Duodenal mucosa (tissue), 2 donors: ENCODE measurements at regions not wholly inside any gene's neighbourhood (a gene's known extent, or its start where the extent isn't known, plus 50 kb on each side); places are given as distances from the start of the nearest gene placed in this dataset.

Experiments used
- H3K27ac ChIP-seq: one replicate; pipeline ENCODE4 v1.7.0; 2013; ENCODE audit warnings: low read depth, low read length
- H3K27me3 ChIP-seq, 2 donors: one replicate each; pipeline ENCODE4 v1.7.0; 2013; ENCODE audit warnings: low read length in 2 of 2, control low read depth in 1 of 2; ENCODE audit not compliant: insufficient read depth in 2 of 2, control insufficient read depth in 1 of 2
- H3K36me3 ChIP-seq, 2 donors: one replicate each; pipeline ENCODE4 v1.7.0; 2013; ENCODE audit warnings: low read length in 2 of 2, control low read depth in 1 of 2; ENCODE audit not compliant: insufficient read depth in 2 of 2, control insufficient read depth in 1 of 2
- H3K4me1 ChIP-seq, 2 donors: one replicate each; pipeline ENCODE4 v1.7.0; 2013; ENCODE audit warnings: low read length in 2 of 2, control low read depth in 1 of 2; ENCODE audit not compliant: insufficient read depth in 2 of 2, control insufficient read depth in 1 of 2
- H3K4me3 ChIP-seq, 2 donors: one replicate each; pipeline ENCODE4 v1.7.0; 2013; ENCODE audit warnings: low read length in 2 of 2, low read depth in 1 of 2
- H3K9ac ChIP-seq, 2 donors: one replicate each; pipeline ENCODE4 v1.7.0; 2013; ENCODE audit warnings: low read length in 2 of 2, low read depth in 1 of 2
- H3K9me3 ChIP-seq, 2 donors: one replicate each; pipeline ENCODE4 v1.7.0; 2013; ENCODE audit warnings: low read length in 2 of 2, control low read depth in 1 of 2; ENCODE audit not compliant: control insufficient read depth in 1 of 2

DNA sequence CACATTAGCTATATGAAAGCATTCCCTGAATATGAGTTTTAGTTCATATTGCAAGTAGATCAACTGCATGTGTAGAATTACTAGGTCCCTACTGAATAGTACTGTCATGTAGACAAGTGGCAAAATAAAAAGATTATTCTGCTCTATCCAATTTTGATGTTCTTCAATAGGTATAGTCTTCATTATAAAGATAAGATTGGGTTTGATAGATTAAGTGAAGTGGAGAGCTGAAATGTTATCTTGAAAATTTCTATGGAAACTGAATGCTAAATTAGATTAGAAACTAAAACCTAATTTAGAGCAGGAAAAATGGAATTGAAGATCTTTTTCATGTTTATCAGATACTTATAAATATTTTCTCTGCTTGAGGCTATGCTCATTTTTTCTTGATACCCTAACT, 1610.0 kb downstream of the BRINP3 start:
- H3K27ac ChIP-seq: no peak overlapping the region

DNA sequence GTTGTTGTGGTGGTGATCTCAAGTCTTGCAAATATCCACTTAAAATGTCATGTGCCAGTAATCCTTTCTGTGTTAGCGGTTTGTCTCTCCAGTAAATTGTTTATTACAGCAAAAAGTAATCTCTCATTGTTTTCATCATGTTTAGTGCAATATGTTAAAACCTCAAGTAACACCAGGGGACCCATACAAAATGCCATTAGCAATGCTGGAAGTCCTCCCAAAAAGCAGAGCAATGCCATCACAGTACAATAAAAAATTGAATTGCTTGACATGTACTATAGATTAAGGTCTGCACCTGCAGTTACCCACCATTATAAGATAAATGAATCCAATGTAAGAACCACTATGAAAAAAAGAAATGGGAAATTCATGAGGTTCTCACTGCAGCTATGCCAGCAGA, 1606.5 kb downstream of the BRINP3 start:
- Histone ChIP-seq H3K9me3 (no peaks in the 10 kb centered on the region), H3K9ac (no peak overlapping the region), H3K27me3 (no peaks in the 10 kb centered on the region), H3K27ac (no peak overlapping the region), H3K36me3 (no peaks in the 10 kb centered on the region), H3K4me3 (no peak overlapping the region), H3K4me1 (no peaks in the 10 kb centered on the region)

More for the DNA sequence above, 1610.0 kb downstream of the BRINP3 start:
- no peak overlapping the region for H3K4me3 ChIP-seq
- no peaks in the 10 kb centered on the region for H3K36me3 ChIP-seq
- H3K27me3 ChIP-seq: no peaks in the 10 kb centered on the region
- H3K9ac ChIP-seq: no peak overlapping the region
- H3K4me1 ChIP-seq: no peaks in the 10 kb centered on the region
- H3K9me3 ChIP-seq: no peaks in the 10 kb centered on the region

DNA sequence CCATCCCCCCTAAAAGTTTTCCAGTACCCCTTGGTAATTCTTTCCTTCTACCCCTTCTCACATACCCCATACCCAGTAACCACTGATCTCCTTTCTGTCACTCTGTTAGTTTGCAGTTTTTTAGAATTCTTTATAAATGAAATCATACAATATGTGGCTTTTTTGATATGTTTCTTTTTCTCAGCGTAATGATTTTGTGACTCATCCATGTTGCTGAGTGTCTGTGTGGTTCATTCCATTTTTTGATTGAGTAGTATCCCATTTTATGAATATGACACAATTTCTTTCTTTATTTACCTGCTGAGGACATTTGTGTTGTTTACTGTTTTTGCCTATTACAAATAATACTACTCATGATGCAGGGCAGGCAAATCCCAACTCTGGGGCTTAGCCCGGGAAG, 1605.3 kb downstream of the BRINP3 start:
- Histone ChIP-seq H3K27me3 (no peaks in the 10 kb centered on the region), H3K36me3 (no peaks in the 10 kb centered on the region), H3K4me1 (no peaks in the 10 kb centered on the region), H3K27ac (no peak overlapping the region), H3K9ac (no peak overlapping the region), H3K4me3 (no peak overlapping the region), H3K9me3 (no peaks in the 10 kb centered on the region)

DNA sequence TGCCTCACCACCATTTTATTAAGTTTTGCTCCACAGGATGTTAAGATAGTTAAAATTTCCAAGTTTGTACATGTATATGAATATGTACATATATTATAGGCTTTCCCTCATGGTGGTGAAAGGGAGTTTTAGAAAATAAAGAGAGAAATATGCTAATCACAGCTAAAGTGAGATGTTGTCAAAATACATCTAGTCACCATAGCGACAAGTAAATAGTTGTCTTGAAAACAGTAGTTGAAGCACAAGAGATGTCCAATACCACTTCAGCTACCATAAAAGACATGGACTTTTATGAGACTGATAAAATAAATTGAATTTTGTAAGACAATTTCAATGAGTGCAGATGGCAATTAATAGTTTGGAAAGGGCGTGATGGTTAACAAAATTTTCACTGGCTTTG, 1600.0 kb downstream of the BRINP3 start:
- Histone ChIP-seq H3K27ac (no peak overlapping the region), H3K9me3 (no peaks in the 10 kb centered on the region), H3K36me3 (no peaks in the 10 kb centered on the region), H3K27me3 (no peaks in the 10 kb centered on the region), H3K9ac (no peak overlapping the region), H3K4me1 (no peaks in the 10 kb centered on the region), H3K4me3 (no peak overlapping the region)

DNA sequence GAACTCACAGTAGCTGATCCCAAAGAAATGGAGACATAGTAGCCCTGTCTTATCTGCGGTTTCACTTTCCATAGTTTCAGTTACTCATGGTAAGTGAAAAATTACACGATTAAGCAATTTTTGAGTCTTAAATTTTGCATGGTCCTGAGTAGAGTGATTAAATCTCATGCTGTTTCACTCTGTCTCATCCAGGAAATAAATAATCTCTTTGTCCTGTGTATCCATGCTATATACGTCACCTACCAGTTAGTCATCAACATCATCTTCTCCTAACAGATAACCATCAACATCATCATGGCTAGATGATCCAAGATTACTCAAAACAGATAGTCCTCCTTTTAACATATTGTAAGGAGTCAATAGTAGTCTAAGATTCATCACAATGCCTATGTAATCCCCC, 1589.3 kb downstream of the BRINP3 start:
- no peaks in the 10 kb centered on the region for H3K4me1 ChIP-seq
- no peak overlapping the region for H3K27ac ChIP-seq
- H3K4me3 ChIP-seq: no peak overlapping the region
- no peaks in the 10 kb centered on the region for H3K27me3 ChIP-seq
- no peak overlapping the region for H3K9ac ChIP-seq
- H3K36me3 ChIP-seq: no peaks in the 10 kb centered on the region
- peaks cover 0 to 13% of the 10 kb centered on the region in 2 donors for H3K9me3 ChIP-seq

DNA sequence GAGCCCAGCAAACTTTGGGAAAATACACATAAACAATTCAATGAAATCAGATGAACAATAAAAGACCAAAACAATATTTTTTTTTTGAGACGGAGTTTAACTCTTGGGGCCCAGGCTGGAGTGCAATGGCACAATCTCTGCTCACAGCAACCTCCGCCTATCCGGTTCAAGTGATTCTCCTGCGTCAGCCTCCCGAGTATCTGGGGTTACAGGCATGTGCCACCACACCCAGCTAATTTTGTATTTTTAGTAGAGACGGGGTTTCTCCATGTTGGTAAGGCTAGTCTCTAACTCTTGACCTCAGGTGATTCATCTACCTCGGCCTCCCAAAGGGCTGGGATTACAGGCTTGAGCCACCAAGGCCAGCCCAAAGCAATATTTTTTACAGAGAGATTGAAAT, 1588.5 kb downstream of the BRINP3 start:
- Histone ChIP-seq H3K4me1 (no peaks in the 10 kb centered on the region), H3K27me3 (no peaks in the 10 kb centered on the region), H3K36me3 (no peaks in the 10 kb centered on the region), H3K27ac (no peak overlapping the region), H3K4me3 (no peak overlapping the region), H3K9ac (no peak overlapping the region), H3K9me3 (peaks cover 0 to 13% of the 10 kb centered on the region in 2 donors)

DNA sequence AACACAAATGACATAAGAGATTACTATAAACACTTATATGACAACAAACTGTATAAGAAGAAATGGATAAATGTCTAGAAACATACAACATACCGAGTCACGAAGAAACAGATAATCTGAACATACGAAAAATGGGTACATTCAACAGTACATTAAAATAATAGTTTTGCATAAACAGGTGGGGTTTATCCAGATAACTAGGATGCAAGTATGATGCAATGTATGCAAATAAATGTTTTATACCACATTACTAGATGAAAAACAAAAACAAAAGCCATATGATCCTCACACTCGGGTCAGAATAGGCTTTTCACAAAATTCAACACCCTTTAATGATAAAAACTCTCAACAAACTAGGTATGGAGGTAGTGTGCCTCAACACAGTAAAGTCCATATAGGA, 1585.7 kb downstream of the BRINP3 start:
- Histone ChIP-seq H3K4me3 (no peak overlapping the region), H3K9me3 (peaks cover 0 to 13% of the 10 kb centered on the region in 2 donors), H3K27me3 (no peaks in the 10 kb centered on the region), H3K27ac (no peak overlapping the region), H3K9ac (no peak overlapping the region), H3K4me1 (no peaks in the 10 kb centered on the region), H3K36me3 (no peaks in the 10 kb centered on the region)

DNA sequence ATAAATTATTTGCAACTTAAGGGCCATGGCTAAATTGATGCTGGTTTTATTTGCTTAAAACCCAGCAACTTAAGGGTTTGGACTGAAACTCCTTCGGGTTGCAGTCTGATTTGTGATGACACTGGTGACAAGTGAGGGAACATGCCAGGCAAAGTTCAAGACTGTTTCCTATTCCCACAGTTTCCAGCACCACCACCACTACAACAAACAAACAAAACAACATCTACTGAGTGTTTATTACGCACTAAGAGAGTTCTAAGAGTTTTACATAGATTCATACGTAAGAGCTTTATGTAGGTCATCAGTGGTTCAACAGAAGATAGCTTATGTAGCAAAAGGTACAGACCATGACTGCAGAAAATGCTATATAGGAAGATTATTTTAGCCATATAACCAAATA, 1582.1 kb downstream of the BRINP3 start:
- Histone ChIP-seq H3K27ac (no peak overlapping the region), H3K27me3 (no peaks in the 10 kb centered on the region), H3K9ac (no peak overlapping the region), H3K36me3 (no peaks in the 10 kb centered on the region), H3K4me1 (no peaks in the 10 kb centered on the region), H3K9me3 (no peaks in the 10 kb centered on the region), H3K4me3 (no peak overlapping the region)

DNA sequence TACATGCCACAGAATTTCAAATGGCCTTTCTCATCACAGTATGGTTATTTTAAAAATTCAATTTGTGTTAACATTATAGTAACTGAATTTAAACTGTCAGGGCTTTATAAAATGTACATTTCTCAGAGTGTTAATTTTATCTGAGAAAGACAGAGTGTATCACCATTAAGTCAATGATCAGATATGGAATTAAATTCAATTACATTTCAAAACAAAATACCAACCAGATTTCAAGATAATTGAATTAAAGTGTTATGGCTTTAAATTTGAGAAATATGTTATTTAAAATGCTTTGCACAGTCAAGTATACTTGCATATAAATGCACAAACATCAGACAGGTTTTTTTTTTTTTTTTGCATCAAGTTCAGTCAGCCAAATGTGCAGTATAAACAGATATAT, 1574.4 kb downstream of the BRINP3 start:
- Histone ChIP-seq H3K27ac (no peak overlapping the region), H3K9ac (no peak overlapping the region), H3K4me3 (no peak overlapping the region), H3K27me3 (no peaks in the 10 kb centered on the region), H3K36me3 (no peaks in the 10 kb centered on the region), H3K4me1 (no peaks in the 10 kb centered on the region), H3K9me3 (no peaks in the 10 kb centered on the region)

DNA sequence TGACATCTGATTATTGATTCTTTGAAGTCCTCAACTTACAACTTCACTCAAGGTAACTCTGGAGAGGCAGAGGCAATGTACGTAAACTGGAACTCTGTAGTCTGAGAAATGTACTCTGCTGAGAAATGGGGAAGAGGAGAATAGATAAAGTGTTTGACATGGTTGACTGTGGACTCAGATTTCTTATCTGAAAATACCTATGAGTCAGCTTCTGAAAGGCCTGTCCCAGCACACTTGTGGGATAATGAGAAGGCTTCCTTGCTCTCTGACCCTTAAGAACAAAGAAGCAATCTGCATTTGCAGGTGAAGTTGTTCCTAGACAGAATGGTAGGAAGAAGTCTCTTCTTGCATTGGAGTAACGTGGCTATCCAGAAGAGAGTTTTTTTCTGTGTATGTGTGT, 1573.5 kb downstream of the BRINP3 start:
- no peaks in the 10 kb centered on the region for H3K9me3 ChIP-seq
- H3K9ac ChIP-seq: no peak overlapping the region
- no peak overlapping the region for H3K27ac ChIP-seq
- no peaks in the 10 kb centered on the region for H3K27me3 ChIP-seq
- H3K4me1 ChIP-seq: no peaks in the 10 kb centered on the region
- H3K36me3 ChIP-seq: no peaks in the 10 kb centered on the region
- no peak overlapping the region for H3K4me3 ChIP-seq

DNA sequence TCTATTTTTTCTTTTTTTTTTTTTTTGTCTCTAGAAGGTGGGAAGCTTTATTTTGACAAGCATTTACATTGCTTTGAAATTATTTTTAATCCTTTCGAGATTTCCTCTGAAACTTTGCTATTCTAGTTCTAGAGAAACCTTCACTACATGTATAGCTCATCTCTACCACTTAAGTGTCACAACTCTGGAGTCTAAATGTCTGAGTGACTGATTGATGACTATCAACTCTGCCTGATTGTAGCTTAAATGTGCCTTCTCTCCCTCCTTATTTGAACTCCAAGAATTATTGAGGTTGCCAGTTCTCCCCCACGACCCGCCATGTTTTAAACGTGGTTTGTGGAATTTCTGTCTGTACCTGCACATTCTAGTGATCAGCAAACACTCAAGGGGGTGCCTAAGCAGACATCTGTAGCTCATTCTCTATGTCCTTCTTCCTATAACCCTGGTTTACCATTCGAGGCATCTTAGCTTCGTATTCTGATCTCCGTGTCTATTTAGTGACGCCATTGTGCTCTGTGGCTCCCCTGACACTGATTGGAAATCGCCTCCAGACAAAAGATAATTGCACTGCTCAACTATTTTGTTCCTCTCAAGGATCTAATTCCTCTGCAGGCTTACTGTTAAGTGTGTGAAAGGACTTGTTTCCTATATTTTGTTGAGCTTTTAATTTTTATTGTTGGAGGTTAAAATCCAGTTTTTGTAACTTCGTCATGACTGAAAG, 1570.6 kb downstream of the BRINP3 start:
- no peak overlapping the region for H3K9ac ChIP-seq
- H3K27me3 ChIP-seq: no peaks in the 10 kb centered on the region
- no peaks in the 10 kb centered on the region for H3K36me3 ChIP-seq
- H3K27ac ChIP-seq: no peak overlapping the region
- no peaks in the 10 kb centered on the region for H3K9me3 ChIP-seq
- H3K4me1 ChIP-seq: no peaks in the 10 kb centered on the region
- H3K4me3 ChIP-seq: no peak overlapping the region
